ENCODE measurements at regions not wholly inside any gene's neighbourhood (a gene's known extent, or its start where the extent isn't known, plus 50 kb on each side); places are given as distances from the start of the nearest gene placed in this dataset.
"Not testable (repeated sequence)": the region's sequence is repeated elsewhere in the genome, so short reads cannot be mapped to it uniquely, and the experiment has no call there.

DNA sequence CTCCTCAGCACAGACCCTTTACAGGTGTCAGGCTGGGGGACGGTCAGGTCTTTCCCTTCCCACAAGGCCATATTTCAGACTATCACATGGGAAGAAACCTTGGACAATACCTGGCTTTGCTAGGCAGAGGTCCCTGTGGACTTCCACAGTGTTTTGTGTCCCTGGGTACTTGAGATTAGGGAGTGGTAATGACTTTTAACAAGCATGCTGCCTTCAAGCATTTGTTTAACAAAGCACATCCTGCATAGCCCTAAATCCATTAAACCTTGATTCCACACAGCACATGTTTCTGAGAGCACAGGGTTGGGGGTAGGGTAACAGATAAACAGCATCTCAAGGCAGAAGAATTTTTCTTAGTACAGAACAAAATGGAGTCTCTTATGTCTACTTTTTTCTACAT is 451.2 kb downstream of the PLOD2 start:
- DNase-seq (ENCODE audit: low spot score); intact Hi-C loops (cut with DNase I): not testable (repeated sequence)

GRCh38 chr3:145716519-145716918 is 444.5 kb downstream of the PLOD2 start:
- DNase-seq (ENCODE audit: low spot score) = no peak
- intact Hi-C loops (cut with DNase I) = no loop called here

DNA sequence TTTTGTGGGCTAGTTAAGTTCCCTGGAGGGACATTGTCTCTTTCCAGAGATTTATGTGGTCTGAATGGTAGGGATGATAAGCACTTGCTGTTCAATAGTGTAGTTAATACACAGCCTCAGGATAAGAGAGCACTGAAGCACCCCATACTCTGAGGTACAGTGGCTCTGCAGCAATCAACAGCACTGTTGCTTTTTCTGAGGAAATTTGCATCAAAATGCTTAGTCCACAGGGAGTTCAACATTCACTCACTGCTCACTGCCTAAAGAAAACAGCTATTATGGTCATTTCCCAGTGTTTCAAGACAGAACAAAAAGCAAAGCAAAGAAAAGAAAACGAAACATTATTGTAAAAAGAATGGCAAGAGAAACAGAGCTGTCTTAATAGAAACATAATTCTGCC is 441.9 kb downstream of the PLOD2 start:
- DNase-seq (ENCODE audit: low spot score) = no peak
- intact Hi-C loops (cut with DNase I) = no loop called here

GRCh38 chr3:145721273-145721805 is 439.6 kb downstream of the PLOD2 start:
- intact Hi-C loops (cut with DNase I) = no loop called here
- no peak for DNase-seq (ENCODE audit: low spot score)

DNA sequence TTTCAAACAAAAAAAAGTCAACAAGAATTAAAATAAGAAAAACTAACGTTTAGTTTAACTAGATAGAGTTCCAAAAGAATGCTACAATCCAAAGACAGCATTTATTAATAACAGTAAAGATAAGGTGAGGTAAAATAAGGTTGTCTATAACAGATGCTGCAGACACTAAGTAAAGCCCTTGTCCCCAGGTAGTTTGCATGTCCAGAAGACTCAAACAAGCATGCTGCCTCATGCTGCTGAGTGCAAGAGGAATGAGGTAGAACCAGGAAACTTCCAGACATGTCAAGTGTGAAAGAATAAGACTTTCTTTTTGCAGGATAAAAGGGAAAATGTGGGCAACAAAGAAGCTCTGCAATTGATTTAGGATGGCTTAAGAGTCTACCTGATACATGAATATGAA is 439.2 kb downstream of the PLOD2 start:
- intact Hi-C loops (cut with DNase I) = no loop called here
- no peak for DNase-seq (ENCODE audit: low spot score)

DNA sequence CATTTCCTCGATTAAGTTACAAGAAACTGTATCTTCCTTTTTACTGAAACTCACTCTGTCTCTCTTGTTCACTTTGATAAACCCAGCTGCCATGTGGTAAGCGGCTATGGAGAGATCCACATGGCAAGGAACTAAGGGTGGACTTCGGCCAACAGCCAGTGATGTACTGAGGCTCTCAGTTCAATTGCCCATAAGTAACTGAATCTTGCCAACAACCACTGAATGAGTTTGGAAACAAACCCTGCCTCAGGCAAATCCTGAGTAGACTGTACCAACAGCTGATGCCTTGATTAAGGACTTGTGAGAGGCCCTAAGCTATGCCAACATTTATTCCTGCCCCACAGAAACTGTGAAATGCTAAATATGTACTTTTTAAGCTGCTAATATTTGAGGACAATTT is 433.5 kb downstream of the PLOD2 start:
- intact Hi-C loops (cut with DNase I) = no loop called here
- no peak for DNase-seq (ENCODE audit: low spot score)

GRCh38 chr3:145735631-145736030 is 425.4 kb downstream of the PLOD2 start:
- DNase-seq (ENCODE audit: low spot score) = no peak
- intact Hi-C loops (cut with DNase I) = no loop called here

- DNase-seq (ENCODE audit: low spot score) = no peak
- intact Hi-C loops (cut with DNase I) = no loop called here
Measured at GRCh38 chr3:145737952-145738351, 423.0 kb downstream of the PLOD2 start.

- DNase-seq (ENCODE audit: low spot score) = no peak
- intact Hi-C loops (cut with DNase I) = no loop called here
Measured at GRCh38 chr3:145739926-145740325, 421.1 kb downstream of the PLOD2 start.

DNA sequence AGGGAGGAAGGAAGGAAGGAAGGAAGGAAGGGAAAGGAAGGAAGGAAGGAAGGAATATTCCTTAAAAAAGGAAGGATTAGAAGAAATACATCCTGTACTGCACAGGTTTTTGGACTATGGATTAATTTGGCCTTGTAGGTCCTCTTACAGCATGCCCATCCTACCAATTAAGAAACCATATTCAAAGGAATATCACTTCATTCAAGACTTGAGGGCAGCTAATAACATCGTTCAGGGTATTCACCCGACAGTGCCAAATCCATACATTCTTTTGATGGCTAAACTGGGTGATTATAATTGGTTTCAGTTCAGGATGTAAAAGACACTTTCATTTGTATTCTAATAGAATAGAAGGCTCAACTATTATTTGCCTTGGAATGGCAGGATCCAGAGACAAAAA is 410.3 kb downstream of the PLOD2 start:
- no peak for DNase-seq (ENCODE audit: low spot score)

GRCh38 chr3:145752576-145752975 is 408.4 kb downstream of the PLOD2 start:
- intact Hi-C loops (cut with DNase I) = no loop called here

More for the DNA sequence above, 410.3 kb downstream of the PLOD2 start:
- intact Hi-C loops (cut with DNase I) = no loop called here

DNA sequence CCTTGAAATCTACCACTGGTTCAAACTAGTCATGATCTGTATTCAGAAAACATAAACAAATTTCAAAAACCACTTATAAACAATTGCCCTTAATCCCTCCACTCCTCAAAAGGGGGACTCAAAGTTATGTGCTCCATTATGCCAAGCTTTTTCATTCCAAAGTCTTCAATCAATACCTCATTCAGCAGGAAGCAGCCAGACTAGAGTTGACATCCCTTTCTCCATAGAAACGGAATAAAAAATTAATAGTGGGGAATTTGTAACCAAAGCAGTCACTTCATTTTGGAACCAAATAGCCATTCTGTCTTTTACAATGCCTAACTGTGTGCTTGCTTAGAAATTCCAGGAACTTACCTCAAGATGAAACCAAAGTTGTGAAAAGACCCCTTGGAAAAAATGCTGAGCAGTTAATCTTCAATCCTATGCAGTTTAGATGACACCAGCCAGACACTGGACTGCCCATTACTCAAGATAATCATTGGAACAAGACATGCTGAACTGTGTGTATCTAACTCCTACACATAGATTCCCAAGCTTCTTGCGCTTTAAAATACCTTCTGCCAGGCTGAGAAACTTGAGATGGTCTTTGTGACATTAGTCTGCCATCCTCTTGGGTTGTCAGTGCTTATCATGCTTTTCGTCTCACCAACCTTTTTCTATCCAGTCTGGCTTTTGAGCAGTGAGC is 406.2 kb downstream of the PLOD2 start:
- intact Hi-C loops (cut with DNase I) = no loop called here

More at GRCh38 chr3:145752576-145752975, 408.4 kb downstream of the PLOD2 start:
- DNase-seq (ENCODE audit: low spot score) = no peak

DNA sequence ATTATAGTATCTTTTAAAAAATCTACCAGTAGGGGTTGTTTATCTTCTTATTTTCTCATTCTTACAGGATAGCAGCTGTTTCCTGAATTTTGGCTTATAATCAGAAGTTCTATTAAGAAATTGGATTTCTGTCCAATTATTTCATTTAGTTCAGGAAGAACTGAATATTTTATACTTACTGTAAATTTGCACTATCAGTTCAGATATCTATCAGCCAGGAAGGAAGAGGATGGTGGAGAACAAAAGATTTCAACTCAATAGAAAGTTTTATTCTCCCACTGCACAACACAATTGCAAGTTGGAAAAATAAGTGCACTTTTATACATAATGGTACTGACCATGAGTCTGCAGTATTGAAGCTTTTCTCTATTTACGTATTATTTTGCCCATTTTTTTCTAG is 400.9 kb downstream of the PLOD2 start:
- intact Hi-C loops (cut with DNase I) = no loop called here

More for the DNA sequence above, 406.2 kb downstream of the PLOD2 start:
- DNase-seq (ENCODE audit: low spot score) = no peak

DNA sequence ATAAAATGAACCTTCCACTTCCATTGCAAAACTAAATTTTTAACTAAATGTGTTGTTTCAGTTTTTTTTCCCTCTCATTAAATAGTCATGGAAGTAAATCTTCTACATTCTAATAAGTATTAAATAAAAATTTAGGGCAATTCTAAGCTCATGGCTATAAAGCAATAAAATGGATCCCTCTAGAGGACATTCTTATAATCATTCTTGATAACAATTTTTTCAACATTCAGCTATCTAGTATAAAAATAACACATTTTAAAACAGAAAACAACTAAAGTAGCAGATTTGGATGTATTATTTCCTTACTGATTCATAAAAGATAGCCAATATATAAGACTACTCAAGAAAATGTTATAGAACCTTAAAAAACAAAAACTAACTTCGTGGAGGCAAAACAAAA is 393.1 kb downstream of the PLOD2 start:
- intact Hi-C loops (cut with DNase I) = no loop called here
- DNase-seq (ENCODE audit: low spot score) = no peak

More for the DNA sequence above, 400.9 kb downstream of the PLOD2 start:
- DNase-seq (ENCODE audit: low spot score) = no peak

DNA sequence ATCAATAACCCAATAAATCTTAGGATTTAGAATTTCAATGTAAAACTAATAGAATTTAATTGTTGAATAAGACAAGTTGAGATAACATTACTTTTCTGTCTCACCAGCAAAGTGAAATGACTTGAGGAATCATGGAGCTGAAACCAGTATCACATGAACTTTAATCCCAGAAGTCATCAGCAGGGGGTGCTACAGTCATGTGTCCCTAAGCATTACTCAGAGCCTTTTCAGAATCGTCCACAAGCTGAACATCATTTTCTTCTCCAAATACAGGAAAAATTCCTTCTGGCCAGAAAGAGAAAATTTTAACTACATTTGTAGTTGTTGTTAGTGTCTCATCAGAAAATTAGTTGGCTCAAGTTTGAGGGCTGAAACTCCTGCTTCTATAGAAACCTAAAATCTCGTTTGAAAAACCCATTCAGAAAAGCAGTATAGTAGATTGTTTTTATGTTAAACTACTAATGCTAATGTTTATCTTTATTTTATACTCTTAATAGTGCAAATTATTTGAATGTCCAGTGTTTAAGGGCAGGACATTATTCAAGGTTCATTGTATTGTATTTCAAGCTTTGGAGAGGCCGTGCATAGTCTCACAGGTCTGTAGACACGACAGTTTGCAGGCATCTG is 384.1 kb downstream of the PLOD2 start:
- DNase-seq (ENCODE audit: low spot score) = no peak
- intact Hi-C loops (cut with DNase I) = no loop called here

DNA sequence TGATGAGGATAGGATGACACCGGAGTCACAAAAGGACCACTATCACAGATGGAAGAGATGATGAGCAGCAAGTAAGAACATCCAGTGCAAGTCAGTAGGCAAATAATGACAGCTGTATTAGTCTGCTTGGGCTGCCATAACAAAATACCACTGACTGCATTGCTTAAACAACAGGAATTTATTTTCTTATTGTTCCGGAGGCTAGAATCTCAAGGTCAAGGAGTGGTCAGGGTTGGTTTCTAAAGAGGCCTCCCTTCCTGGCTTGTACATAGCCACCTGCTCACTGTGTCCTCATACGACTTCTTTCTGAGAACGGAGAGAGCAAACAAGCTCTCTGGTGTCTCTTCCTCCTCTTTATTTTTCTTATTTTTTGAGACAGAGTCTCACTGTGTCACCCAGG is 380.7 kb downstream of the PLOD2 start:
- DNase-seq (ENCODE audit: low spot score) = no peak
- intact Hi-C loops (cut with DNase I) = no loop called here

DNA sequence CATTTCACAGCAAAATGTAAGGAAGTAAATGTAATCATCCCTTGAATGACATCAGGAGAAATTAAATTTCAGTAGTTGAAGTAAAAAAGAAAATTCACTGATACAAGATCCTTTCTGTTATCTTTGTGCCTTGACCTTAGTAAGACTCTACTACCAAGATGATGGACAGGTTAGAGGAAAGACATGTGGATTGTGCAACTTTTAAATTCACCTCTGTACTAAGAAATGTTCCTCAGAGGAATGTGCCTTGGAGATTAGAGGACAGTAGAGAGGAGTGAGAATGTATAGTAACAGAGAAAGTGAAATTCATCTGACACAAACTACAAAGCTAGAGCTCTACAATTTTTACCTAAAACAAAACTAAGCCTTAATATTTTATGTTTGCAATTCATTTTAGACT is 375.3 kb downstream of the PLOD2 start:
- DNase-seq (ENCODE audit: low spot score) = no peak
- intact Hi-C loops (cut with DNase I) = no loop called here

GRCh38 chr3:145798007-145798406 is 363.0 kb downstream of the PLOD2 start:
- no peak for DNase-seq (ENCODE audit: low spot score)
- intact Hi-C loops (cut with DNase I) = no loop called here

DNA sequence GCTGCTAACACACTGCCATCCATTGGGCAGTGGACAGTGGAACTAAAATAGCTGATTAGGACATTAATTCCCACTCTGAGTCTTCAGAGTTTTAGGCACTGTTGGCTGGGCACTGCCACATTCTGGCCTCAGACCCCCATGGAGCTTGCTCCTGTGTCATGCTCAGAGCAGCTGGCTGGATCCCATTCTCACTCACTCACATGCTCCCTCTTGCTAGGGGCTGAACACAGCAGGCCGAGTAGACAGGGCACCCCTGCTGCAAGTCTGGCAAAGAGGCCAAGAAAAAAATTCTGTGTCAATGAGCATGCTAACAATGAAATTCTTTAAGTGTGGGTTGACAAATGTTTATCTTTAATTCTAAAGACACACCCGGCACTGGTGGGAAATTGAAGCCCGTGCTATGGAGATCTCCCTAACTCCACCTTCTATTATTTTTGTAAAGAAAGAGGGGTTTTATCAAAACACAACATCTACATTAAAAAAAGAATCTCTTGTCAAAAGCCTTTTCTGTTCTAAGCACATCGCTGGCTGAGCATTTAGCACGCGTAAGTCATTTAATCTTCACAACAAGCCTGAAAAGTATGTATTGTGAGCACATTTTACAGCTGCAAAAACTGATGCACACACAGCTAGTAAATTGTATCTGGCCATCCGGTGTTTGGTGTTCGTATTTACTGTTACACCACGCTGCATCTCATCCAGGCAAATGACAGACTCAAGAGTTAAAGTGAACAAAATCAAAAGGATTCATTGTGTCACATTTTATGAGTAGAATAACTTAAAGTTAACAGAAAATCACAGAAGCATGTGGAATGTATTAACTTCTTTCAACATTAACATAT is 362.1 kb downstream of the PLOD2 start:
- DNase-seq (ENCODE audit: low spot score) = no peak
- intact Hi-C loops (cut with DNase I) = no loop called here

- no peak for DNase-seq (ENCODE audit: low spot score)
- intact Hi-C loops (cut with DNase I) = no loop called here
Measured at GRCh38 chr3:145801696-145802095, 359.3 kb downstream of the PLOD2 start.

Measured in cardiac septum (tissue), 1 donor.